Mesenchymal stem cell (in vitro differentiated cells and primary cell): ENCODE measurements at regions not wholly inside any gene's neighbourhood (a gene's known extent, or its start where the extent isn't known, plus 50 kb on each side); places are given as distances from the start of the nearest gene placed in this dataset.
"Not testable (repeated sequence)": the region's sequence is repeated elsewhere in the genome, so short reads cannot be mapped to it uniquely, and the experiment has no call there.

Source experiments
- DNase-seq: peaks from one replicate; pipeline ENCODE4 v3.0.0-alpha.2; 2013
- H2AFZ ChIP-seq: one replicate; pipeline ENCODE4 v1.6.1; 2013; ENCODE audit warnings: low read depth, mild to moderate bottlenecking, control low read depth, inconsistent platforms, low read length, moderate library complexity
- H2AK5ac ChIP-seq: 2 replicates; pipeline ENCODE4 v1.6.1; 2013; ENCODE audit warnings: low read length, moderate library complexity, mild to moderate bottlenecking, inconsistent platforms; ENCODE audit not compliant: severe bottlenecking
- H2BK120ac ChIP-seq: one replicate; pipeline ENCODE4 v1.6.1; 2013; ENCODE audit warnings: low read depth, mild to moderate bottlenecking, inconsistent platforms, low read length, moderate library complexity
- H2BK12ac ChIP-seq, 2 experiments: one replicate each; pipeline ENCODE4 v1.6.1; 2013; ENCODE audit warnings: inconsistent platforms in 2 of 2, low read length in 2 of 2, mild to moderate bottlenecking in 2 of 2, moderate library complexity in 2 of 2, control low read depth in 1 of 2
- H2BK15ac ChIP-seq: one replicate; pipeline ENCODE4 v1.6.1; 2013; ENCODE audit warnings: mild to moderate bottlenecking, low read depth, inconsistent platforms; ENCODE audit not compliant: poor library complexity, severe bottlenecking
- H2BK5ac ChIP-seq: 2 replicates; pipeline ENCODE4 v1.6.1; 2013; ENCODE audit warnings: low read depth, mild to moderate bottlenecking, low read length, control low read depth, inconsistent platforms; ENCODE audit not compliant: poor library complexity, severe bottlenecking
- H3K14ac ChIP-seq, 2 experiments: one replicate each; pipeline ENCODE4 v1.6.1; 2013; ENCODE audit warnings: inconsistent platforms in 2 of 2, low read length in 2 of 2, control low read depth in 1 of 2, mild to moderate bottlenecking in 1 of 2, moderate library complexity in 1 of 2
- H3K18ac ChIP-seq, 2 experiments: one replicate each; pipeline ENCODE4 v1.6.1; 2013; ENCODE audit warnings: inconsistent platforms in 2 of 2, low read length in 2 of 2, control low read depth in 1 of 2, low read depth in 1 of 2, mild to moderate bottlenecking in 1 of 2
- H3K23ac ChIP-seq, 2 experiments: one replicate each; pipeline ENCODE4 v1.6.1; 2013; ENCODE audit warnings: inconsistent platforms in 2 of 2, low read length in 2 of 2, mild to moderate bottlenecking in 2 of 2, moderate library complexity in 2 of 2, control low read depth in 1 of 2
- H3K27ac ChIP-seq: 2 replicates; pipeline ENCODE4 v1.5.1; 2013; ENCODE audit warnings: mild to moderate bottlenecking, moderate library complexity, low read length, control low read depth, inconsistent platforms; ENCODE audit not compliant: poor library complexity, severe bottlenecking
- H3K27me3 ChIP-seq, 2 experiments: 2 replicates each; pipeline versions ENCODE4 v1.6.1 to v1.7.0; 2013; ENCODE audit warnings: low read length in 2 of 2, mild to moderate bottlenecking in 2 of 2, moderate library complexity in 2 of 2, control low read depth in 1 of 2, inconsistent platforms in 1 of 2; ENCODE audit not compliant: control insufficient read depth in 1 of 2, insufficient read depth in 1 of 2
- H3K36me3 ChIP-seq, 2 experiments: 2 replicates each; pipeline versions ENCODE4 v1.6.1 to v1.7.0; 2013; ENCODE audit warnings: low read length in 2 of 2, control low read depth in 1 of 2, inconsistent platforms in 1 of 2, low read depth in 1 of 2, mild to moderate bottlenecking in 1 of 2; ENCODE audit not compliant: insufficient read depth in 2 of 2, control insufficient read depth in 1 of 2
- H3K4ac ChIP-seq, 2 experiments: one replicate each; pipeline ENCODE4 v1.6.1; 2013; ENCODE audit warnings: inconsistent platforms in 2 of 2, low read length in 2 of 2, mild to moderate bottlenecking in 2 of 2, moderate library complexity in 2 of 2, control low read depth in 1 of 2, low read depth in 1 of 2
- H3K4me1 ChIP-seq: 2 replicates; pipeline ENCODE4 v1.6.1; 2013; ENCODE audit warnings: low read depth, low read length, control low read depth; ENCODE audit not compliant: control insufficient read depth, insufficient read depth
- H3K4me2 ChIP-seq: 2 replicates; pipeline ENCODE4 v1.6.1; 2013; ENCODE audit warnings: low read length, mild to moderate bottlenecking, inconsistent platforms; ENCODE audit not compliant: poor library complexity, severe bottlenecking
- H3K4me3 ChIP-seq, 2 experiments: 2 replicates each; pipeline versions ENCODE4 v1.5.1 to v1.7.0; 2013; ENCODE audit warnings: low read length in 2 of 2, mild to moderate bottlenecking in 2 of 2, control low read depth in 1 of 2, low read depth in 1 of 2; ENCODE audit not compliant: insufficient read depth in 1 of 2
- H3K79me1 ChIP-seq: replicated peaks from 2 replicates; pipeline ENCODE4 v1.6.1; 2013; ENCODE audit warnings: mild to moderate bottlenecking, control low read depth, low read length, inconsistent platforms; ENCODE audit not compliant: poor library complexity, severe bottlenecking
- H3K9ac ChIP-seq: 2 replicates; pipeline ENCODE4 v1.7.0; 2013; ENCODE audit warnings: mild to moderate bottlenecking, low read length, moderate library complexity
- H3K9me3 ChIP-seq: 2 replicates; pipeline ENCODE4 v1.7.0; 2013; ENCODE audit warnings: mild to moderate bottlenecking, low read length; ENCODE audit not compliant: control insufficient read depth
- H4K8ac ChIP-seq: one replicate; pipeline ENCODE4 v1.6.1; 2013; ENCODE audit warnings: inconsistent platforms, mild to moderate bottlenecking, low read length, moderate library complexity
- H4K91ac ChIP-seq: one replicate; pipeline ENCODE4 v1.6.1; 2013; ENCODE audit warnings: mild to moderate bottlenecking, low read length, inconsistent platforms
- whole genome bisulfite sequencing: methylation state at CpG from one replicate; pipeline ENCODE4 v1.1.7; 2013; ENCODE audit warnings: mixed read lengths; 5-methylcytosine and 5-hydroxymethylcytosine counted together

DNA sequence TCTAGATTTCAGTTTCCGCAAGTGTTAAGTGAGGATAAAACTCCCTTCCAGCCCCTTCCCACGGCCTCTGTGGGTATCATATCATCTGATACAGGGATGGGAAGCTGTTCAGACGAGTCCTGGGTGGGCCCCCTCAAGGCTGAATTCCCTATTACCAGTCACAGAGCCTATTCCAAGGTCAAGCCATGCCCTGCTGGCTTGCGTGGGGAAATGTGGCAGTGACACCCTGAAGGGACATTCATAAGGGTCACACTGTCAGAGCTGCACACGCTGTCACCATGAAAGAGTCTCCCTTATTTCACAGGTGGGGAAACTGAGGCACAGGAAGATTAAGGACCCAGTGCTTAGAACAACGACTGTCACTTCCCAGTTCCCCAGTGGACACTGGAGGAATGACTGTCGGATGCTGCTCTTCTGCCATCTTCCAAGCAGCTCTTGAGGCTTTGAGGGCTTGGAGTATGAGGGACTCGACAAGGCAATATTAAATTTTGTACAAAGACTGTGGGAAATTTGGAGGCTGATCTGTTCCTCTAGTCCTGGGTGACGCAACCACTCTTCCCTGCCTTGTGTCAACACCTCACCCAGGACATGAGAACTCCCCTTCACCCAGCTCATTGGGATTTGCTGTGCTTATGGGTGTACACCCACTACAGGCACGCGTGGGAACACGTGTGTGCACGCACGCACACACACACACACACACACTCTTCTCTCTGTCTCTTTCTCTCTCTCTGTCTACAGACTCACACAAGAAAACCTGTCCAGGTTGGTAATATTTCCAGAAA, 386.0 kb downstream of the RPS24 start:
- no peak overlapping the region for H3K9ac ChIP-seq
- H3K9me3 ChIP-seq = no peaks in the 10 kb centered on the region
- H3K4me3 ChIP-seq = no peak overlapping the region
- no peaks in the 10 kb centered on the region for H3K4me1 ChIP-seq
- H3K27me3 ChIP-seq = no peaks in the 10 kb centered on the region
- H2BK12ac ChIP-seq = no peak overlapping the region
- WGBS = 83% methylated on average over 11 of the region's 14 CpGs
- no peak overlapping the region for H3K18ac ChIP-seq
- H4K8ac ChIP-seq = no peak overlapping the region
- DNase-seq = no peak
- no peak overlapping the region for H2AFZ ChIP-seq
- no peak overlapping the region for H3K23ac ChIP-seq
- H3K36me3 ChIP-seq = no peaks in the 10 kb centered on the region
- no peak overlapping the region for H2AK5ac ChIP-seq
- no peak overlapping the region for H2BK5ac ChIP-seq
- no peak overlapping the region for H2BK15ac ChIP-seq
- no peak overlapping the region for H2BK120ac ChIP-seq
- no peak overlapping the region for H4K91ac ChIP-seq
- H3K79me1 ChIP-seq = no peaks in the 10 kb centered on the region
- H3K27ac ChIP-seq = no peak overlapping the region
- no peak overlapping the region for H3K4ac ChIP-seq
- no peak overlapping the region for H3K4me2 ChIP-seq
- no peak overlapping the region for H3K14ac ChIP-seq

- Histone ChIP-seq H3K23ac (no peak overlapping the region), H4K91ac (no peak overlapping the region), H3K36me3 (no peaks in the 10 kb centered on the region), H3K79me1 (no peaks in the 10 kb centered on the region), H3K4me3 (no peak overlapping the region), H3K18ac (no peak overlapping the region), H3K4ac (no peak overlapping the region), H3K14ac (peak overlapping the region in 1 of 2 experiments; percentile 13), H2BK120ac (no peak overlapping the region), H2BK5ac (no peak overlapping the region), H2BK15ac (no peak overlapping the region), H3K27ac (no peak overlapping the region), H2AFZ (no peak overlapping the region), H3K4me2 (no peak overlapping the region), H2BK12ac (peak overlapping the region in 1 of 2 experiments; percentile 2), H3K9me3 (peaks cover 6% of the 10 kb centered on the region), H4K8ac (no peak overlapping the region), H3K9ac (no peak overlapping the region), H3K4me1 (no peaks in the 10 kb centered on the region), H2AK5ac (no peak overlapping the region), H3K27me3 (no peaks in the 10 kb centered on the region)
- 77% methylated on average over 16 of the region's 16 CpGs for WGBS
- DNase-seq = no peak
Observed at GRCh38 chr10:78420946-78421735, 387.5 kb downstream of the RPS24 start.

DNA sequence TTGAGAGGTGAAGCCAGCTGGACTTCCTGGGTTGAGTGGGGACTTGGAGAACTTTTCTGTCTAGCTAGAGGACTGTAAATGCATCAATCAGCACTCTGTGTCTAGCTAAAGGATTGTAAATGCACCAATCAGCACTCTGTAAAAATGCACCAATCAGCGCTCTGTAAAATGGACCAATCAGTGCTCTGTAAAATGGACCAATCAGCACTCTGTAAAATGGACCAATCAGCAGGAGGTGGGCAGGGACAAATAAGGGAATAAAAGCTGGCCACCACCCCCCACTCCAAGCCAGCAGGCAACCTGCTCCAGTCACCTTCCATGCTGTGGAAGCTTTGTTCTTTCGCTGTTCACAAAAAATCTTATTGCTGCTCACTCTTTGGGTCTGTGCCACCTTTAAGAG, 390.4 kb downstream of the RPS24 start:
- H3K79me1 ChIP-seq = not testable (repeated sequence)
- 91% methylated on average over 2 of the region's 2 CpGs for WGBS

DNA sequence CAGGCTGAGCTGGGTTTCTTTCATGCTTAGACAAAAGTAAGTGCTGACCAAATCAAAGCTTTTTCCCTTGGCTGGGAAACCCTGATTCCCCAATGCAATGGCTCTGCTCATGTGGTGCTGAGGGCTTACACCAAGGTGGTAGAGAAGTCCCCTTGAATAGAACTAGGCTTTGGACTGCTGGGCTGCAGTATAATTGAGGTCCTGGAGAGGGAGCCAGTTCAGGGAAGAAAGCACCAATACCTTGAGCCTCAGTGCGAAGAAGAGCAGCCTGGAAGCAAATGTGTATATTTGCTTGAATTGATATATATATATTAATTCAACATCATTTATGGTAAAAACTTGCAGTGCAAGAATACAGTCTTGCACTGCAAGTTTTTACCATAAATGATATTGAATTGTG, 391.1 kb downstream of the RPS24 start:
- H3K4me1 ChIP-seq = no peaks in the 10 kb centered on the region
- H3K18ac ChIP-seq = no peak overlapping the region
- H3K9me3 ChIP-seq = peaks cover 6% of the 10 kb centered on the region
- H3K27ac ChIP-seq = no peak overlapping the region
- H3K4ac ChIP-seq = no peak overlapping the region
- H2BK15ac ChIP-seq = no peak overlapping the region
- H3K79me1 ChIP-seq = no peaks in the 10 kb centered on the region
- H2AFZ ChIP-seq = no peak overlapping the region
- no peak overlapping the region for H3K4me3 ChIP-seq
- H2BK12ac ChIP-seq = no peak overlapping the region
- no peak overlapping the region for H3K4me2 ChIP-seq
- no peak overlapping the region for H2BK120ac ChIP-seq
- H4K91ac ChIP-seq = no peak overlapping the region
- WGBS = no CpG with 5 or more reads among the region's 1 CpG
- no peak overlapping the region for H3K9ac ChIP-seq
- H3K23ac ChIP-seq = no peak overlapping the region
- no peak overlapping the region for H2BK5ac ChIP-seq
- no peak overlapping the region for H4K8ac ChIP-seq
- no peaks in the 10 kb centered on the region for H3K27me3 ChIP-seq
- no peak for DNase-seq
- no peaks in the 10 kb centered on the region for H3K36me3 ChIP-seq
- H3K14ac ChIP-seq = no peak overlapping the region
- no peak overlapping the region for H2AK5ac ChIP-seq

More for the DNA sequence above, 390.4 kb downstream of the RPS24 start:
- H3K18ac ChIP-seq, H4K91ac ChIP-seq, H3K27me3 ChIP-seq, H2BK12ac ChIP-seq, H3K9me3 ChIP-seq, H3K9ac ChIP-seq, H3K36me3 ChIP-seq, DNase-seq, H4K8ac ChIP-seq, H3K23ac ChIP-seq, H2BK15ac ChIP-seq, H3K14ac ChIP-seq, H2AK5ac ChIP-seq, H3K4me3 ChIP-seq, H3K4me2 ChIP-seq, H3K4ac ChIP-seq, H2BK120ac ChIP-seq, H2BK5ac ChIP-seq, H3K4me1 ChIP-seq, H3K27ac ChIP-seq, H2AFZ ChIP-seq: not testable (repeated sequence)
